NCI-H2107 treated with DMSO at 0.1 percent for 48 hours (cell line): ENCODE measurements at regions not wholly inside any gene's neighbourhood (a gene's known extent, or its start where the extent isn't known, plus 50 kb on each side); places are given as distances from the start of the nearest gene placed in this dataset.
A peak's percentile ranks its signal among the peaks of the same experiment; 100 is the strongest.
"Not testable (repeated sequence)": the region's sequence is repeated elsewhere in the genome, so short reads cannot be mapped to it uniquely, and the experiment has no call there.

ENCODE experiments used
- DNase-seq: peaks from one replicate; lab custom pipeline; 2025; ENCODE audit not compliant: unreplicated experiment; lab: John Stamatoyannopoulos, UW

DNA sequence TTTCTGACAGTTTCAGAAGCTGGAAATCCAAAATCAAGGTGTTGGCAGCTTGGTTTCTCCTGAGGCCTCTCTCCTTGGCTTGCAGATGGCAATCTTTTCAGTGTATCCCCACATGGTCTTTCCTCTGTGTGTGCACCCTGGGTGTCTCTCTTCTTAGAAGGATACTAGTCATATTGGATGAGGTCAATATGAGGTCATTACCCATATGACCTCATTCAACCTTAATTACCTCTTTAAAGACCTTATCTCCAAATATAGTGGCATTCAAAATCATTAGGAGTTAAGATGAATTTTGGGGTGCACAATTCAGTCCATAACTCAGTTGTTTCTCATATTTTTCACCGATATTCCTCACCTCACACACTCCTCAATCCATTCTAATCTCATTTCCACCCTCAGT, 92.4 kb upstream of the TGM3 start:
- no peak for DNase-seq

DNA sequence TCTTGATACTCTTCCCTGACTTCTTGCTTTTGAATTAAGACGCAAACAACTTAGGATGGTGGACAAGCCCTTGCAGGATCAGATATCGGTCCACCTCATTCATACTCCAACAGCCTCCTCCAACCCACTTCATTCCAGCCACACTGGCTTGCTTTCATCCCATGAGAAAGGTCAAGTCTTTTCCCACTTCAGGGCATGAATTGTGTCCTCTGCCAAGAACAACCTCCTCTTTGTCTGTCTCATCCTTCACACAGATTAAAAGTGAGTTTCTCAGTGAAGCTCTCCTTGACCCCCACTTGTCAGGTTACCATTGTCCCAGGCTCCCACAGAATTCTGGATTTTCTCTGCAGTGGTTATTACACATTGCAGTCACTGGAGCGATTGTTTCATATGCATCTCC, 91.8 kb upstream of the TGM3 start:
- DNase-seq: no peak

DNA sequence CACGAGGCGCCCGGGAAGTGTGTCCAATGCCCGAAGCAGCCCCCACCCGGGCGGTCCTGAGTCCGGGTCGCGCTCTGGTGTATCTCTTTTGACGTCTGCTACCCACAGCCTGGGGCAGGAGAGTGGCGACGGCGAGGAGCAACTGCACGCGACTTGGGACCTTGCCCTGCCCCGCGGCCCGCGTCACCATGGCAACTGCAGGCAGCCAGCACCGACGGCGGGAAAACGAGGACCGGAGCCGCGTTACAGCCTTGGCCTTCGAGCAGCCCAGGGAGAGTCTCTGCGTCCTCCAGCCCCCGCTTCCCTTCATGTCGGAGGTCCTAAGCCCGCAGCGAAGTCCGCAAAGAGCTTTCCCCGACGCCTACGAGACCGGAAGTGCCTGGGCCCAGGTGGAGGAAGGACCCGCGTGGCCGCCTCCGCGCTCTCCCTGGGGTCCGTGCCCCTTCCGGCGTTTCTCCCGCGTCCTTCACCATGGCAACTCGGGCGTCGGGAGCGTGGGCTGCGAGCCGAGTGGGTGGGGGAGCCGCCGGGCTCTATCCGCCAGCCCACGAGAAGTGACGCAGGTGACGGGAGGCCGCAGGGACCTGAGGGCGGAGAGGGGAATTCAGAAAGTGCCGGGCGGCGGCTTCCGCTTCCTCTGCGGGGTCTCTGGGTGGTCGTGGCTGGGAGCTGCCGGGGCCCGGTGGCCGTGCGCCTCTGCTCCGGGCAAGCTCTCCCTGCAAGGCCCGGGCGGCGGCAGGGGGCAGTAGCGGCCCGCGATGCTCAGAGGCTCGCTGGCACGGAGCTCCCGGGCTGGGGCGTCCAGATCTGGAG, 88.6 kb upstream of the TGM3 start:
- DNase-seq: no peak

DNA sequence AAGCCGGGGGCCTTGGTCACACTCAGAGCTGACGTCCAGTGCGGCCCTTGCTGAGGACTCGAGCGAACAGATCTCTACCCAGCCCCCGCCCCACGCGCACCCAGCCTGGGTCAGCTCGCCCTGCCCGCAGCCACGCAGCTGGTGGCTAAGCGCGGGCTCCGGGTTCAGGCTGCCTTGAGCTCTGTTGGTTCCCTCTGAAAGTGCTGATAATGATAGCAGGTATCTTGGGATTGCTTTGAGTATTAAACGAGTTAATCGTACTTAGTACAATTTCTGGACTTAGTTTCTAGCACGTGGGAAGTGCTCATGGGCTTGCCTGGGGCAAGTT, 88.1 kb upstream of the TGM3 start:
- DNase-seq: no peak

DNA sequence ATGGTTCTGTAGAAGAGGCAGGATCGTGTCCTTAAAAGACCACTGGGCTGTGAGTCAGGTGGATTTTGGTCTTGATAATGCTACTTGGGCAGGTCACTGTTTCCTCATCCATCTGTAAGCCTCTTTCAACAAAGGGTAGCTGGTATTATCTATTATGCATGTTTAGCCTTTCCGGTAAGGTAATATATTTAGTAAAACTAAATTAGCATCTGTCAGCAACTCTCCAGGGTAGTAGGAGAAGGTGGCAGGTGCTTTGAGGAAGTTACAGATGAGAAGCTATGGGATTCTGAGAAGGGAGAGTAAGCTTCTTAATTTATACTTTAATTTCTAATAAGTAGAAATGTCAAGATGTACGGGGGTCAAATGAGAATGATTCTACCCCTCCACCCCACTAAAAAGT, 86.9 kb upstream of the TGM3 start:
- no peak for DNase-seq

DNA sequence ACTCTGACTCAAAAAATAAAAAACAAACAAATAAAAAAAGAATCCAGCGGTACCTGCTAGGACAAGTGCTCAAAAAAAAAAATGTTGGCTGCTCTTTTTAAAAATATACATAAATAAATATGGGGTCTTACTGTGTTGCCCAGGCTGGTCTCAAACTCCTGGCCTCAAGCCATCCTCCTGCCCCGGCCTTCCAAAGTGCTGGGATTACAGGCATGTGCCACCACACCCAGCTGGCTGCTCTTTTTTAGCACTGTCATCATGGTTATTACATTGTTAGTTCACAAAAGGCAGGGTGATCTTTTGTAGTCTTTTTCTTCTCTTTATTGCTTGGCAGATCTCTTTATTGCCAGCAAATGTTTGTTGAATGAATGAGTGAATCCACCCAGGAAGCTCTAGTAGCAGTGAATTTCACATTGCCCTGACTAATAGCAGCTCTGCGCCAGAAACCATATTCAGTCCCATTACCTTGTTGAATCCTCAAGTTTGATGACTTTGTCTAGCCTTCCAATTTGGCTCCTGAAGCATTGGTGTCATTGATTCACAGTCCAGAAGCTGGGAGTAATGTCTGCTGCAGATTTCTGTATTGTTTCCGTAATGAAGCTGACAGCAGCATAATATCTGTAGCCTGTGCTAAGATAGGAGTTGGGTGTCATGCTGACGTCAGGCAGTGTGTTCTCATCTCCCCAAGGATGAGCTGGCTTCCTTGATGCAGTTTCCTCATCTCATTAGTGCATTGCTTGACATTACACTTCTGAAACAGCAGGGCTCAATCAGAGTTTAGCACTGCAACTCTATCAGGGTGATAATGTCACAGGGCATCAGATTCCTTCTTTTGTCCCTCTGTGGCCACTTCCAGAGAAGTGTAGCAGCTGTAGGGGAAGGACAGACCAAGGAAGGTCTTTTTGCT, 84.9 kb upstream of the TGM3 start:
- no peak for DNase-seq

DNA sequence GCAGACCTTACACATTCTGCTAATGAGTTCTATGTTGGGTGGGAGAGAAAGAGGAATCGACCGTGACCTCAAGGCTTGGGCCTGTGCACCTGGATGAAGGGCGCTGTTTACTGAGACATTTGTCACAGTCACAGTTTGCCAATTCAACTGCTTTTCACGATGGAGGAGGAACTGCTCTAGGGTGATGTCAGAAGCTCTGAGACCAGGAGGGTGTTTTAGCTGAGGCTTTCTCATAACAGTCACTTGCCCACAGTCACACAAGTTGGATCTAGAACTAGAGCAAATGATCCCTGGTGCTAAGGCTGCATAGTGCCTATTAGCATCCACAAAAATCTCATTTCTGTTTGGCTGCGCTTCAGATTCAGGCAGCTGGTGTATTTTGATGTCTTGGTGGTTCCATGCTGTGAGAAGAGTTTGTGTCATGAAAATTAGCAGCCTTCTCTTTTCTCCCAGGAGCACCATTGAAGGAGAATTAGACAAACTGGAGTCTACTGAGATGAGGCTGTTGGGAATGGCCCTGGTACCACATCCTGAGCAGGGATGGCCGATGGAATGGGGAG, 83.3 kb upstream of the TGM3 start:
- DNase-seq: no peak

DNA sequence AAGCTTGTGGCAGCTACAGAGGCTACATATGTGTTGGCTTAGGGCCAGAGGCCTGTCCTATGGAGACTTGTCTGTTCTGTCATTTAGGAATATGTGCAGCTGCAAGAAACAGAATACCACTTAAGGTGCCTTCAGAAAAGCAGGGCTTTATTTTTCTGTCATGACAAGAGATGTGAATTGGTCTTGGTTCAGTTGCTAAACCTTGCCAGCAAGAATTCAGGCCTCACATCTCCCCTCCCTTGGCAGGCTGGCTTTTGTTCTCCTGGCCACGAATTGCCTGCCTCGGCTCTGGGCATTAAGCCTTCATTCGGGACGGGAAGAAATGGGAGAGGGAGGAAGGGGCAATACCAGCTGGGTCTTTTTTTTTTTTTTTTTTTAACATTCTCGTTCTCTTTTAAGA, 82.4 kb upstream of the TGM3 start:
- no peak for DNase-seq

DNA sequence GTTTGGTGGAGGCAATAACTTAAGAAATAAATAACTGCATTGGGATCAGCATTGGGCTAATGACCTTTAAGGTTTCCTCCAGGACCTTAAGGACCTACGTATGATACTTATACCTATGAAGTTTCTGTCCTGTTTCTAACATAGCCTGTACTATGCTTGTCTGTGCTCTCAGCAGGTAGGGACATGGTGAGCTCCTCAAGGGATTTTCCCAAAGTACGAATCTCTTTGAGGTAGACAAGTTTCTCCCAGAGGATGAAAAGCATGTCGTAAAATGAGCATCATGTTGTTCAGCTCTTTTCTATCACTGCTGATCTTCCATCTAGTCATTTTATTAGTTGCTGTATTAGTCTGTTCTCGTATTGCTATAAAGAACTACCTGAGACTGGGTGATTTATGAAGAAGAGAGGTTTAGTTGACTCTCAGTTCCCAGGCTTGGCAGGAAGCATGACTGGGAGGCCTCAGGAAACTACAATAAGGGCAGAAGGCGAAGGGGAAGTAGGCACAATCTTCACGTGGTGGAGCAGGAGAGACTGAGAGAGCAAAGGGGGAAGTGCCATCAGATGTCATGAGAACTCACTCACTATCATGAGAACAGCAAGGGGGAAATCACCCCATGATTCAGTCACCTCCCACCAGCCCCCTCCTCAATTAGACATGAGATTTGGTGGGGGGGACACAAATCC, 77.8 kb upstream of the TGM3 start:
- no peak for DNase-seq

DNA sequence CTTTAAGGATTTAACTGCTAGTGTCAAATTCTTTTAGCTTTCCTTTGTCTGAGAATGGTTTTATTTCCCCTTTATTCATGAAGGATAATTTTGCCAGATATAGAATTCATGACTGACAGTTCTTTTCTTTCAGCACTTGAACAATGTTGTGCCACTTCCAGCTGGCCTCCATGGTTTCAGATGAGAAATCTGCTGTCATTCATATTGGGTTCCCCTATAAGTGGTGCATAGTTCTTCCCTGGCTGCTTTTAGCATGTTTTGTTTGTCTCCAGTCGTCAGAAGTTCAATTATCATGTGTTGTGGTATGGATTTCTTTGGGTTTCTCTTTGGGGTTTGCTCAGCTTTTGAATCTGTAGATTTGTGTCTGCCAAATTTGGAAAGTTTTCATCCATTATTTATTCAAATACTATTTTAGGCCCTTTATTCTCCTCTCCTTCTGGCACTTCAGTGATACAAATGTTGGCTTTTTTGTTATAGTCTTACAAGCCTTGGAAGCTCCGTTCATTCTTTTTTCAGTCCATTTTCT, 76.3 kb upstream of the TGM3 start:
- no peak for DNase-seq

DNA sequence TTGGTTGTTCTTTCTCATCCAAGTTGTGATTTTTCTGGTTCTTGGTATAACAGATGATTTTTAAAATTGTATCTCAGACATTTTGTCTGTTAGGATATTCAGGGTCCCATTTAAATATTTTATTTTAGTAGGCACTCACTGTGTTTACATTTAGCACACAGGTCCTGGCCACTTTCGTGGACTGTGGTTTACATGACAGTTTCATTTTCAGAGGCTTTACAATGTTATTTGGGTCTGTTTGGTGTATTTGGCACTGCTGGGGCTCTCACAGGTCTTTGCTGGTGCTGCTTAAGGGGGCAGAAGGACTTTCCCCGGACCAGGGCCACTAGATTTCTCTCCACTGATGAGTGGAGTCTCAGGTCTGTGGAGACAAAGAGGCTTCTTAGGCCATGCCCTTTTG, 75.5 kb upstream of the TGM3 start:
- no peak for DNase-seq

DNA sequence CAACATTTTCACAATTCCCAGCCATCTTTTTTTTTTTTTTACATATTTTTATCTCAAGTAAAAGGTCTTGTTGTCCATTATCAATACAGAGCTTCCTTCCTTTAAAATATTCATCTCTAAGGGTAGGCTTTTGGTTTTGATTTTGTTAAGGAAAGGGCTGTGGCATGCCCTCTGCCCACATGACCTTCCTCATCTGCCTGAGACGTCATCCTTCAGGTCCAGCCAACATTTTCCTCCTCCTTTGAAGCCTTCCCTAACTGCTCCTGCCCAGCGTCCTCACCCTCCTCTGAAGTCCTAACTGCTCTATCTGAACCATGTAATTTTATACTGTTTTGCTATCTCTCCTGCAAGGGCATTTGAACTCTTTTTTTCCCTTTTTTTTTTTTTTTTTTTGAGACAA, 73.9 kb upstream of the TGM3 start:
- DNase-seq: no peak

DNA sequence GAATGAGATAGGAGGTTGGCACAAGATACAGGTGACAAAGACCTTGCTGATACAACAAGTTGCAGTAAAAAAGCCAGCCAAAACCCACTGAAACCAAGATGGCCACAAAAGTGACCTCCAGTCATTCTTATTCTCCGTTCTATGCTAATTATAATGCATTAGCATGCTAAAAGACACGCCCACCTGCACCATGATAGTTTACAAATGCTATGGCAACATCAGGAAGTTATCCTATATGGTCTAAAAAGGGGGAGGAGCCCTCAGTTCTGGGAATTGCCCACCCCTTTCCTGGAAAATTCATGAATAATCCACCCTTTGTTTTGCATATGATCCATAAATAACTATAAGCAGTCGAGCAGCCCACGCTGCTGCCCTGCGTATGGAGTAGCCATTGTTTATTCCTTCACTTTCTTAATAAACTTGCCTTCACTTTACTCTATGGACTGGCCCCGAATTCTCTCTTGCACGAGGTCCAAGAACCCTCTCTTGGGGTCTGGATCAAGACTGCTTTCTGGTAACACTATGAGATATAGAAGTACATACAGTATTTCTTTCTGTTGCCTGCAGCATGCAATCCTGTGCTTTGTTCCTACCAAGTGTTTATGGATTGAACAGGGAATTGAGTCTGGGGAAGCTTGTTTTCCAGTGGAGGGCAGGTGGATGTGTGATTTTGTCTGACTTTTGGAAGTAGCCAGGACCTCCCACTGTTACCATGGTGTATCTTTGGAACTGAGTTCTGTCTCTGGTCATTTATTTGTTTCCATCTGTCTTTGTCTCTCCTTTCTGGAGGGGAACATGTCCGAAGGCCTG, 72.0 kb upstream of the TGM3 start:
- no peak for DNase-seq

DNA sequence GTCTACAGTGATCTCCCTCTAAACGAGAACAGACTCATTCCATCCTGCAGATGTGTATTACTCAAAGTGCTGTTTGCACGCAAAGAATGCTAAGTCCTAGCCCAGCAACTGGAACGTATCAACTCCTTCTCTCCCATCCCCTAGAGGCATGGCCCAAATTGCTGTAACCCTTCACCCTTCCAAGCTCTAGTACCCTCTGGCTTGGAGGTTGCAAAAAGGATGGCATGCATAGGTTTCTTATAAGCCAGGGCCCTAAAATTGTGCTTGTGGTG, 71.5 kb upstream of the TGM3 start:
- no peak for DNase-seq

DNA sequence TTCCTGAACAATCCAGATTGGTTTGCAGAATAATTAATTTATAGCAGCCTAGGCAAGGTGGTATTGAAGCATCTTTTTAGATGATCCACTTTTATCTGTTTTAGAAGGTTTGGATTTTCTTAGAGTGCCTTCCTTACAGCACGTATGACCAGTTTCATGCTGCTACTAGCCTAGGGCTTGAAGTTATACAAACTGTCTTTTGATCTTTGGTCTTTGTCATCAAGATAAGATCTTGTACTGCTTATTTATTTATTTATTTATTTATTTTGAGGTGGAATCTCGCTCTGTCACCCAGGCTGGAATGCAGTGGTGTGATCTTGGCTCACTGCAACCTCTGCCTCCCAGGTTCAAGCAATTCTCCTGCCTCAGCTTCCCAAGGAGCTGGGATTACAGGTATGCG, 68.5 kb upstream of the TGM3 start:
- DNase-seq: not testable (repeated sequence)

DNA sequence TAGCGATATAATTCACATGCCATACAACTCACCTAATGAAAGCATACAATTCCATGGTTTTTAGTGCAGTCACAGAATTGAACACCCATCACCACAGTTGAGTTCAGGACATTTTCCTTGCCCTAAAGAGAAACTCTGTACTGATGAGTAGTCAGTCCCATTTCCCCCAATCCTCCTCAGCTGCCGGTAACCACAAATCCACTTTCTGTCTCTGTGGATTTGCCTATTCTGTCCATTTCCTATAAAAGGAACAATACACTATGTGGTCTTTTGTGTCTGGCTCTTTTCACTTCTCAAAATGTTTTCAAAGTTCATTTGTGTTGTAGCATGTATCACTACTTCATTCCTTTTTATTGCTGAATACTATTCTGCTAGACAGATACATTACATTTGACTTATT, 67.9 kb upstream of the TGM3 start:
- no peak for DNase-seq

DNA sequence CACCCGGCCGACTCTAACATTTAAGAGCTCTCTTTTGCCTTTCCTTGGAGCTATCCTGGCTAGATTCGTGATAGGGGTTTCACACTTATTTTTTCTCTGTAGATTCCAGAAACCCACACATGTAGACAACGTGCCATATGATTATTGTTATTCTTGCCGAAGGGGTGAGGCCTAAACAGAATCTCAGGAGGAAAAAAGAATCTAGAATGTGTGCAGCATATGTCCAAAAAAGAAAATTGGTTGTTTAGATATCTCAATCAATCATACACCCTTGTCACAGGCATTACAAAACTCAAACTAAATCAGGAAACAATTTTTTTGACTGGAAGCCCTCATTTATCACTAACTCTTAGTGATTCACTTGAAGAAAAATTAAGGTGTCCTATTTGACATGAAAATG, 66.9 kb upstream of the TGM3 start:
- no peak for DNase-seq

DNA sequence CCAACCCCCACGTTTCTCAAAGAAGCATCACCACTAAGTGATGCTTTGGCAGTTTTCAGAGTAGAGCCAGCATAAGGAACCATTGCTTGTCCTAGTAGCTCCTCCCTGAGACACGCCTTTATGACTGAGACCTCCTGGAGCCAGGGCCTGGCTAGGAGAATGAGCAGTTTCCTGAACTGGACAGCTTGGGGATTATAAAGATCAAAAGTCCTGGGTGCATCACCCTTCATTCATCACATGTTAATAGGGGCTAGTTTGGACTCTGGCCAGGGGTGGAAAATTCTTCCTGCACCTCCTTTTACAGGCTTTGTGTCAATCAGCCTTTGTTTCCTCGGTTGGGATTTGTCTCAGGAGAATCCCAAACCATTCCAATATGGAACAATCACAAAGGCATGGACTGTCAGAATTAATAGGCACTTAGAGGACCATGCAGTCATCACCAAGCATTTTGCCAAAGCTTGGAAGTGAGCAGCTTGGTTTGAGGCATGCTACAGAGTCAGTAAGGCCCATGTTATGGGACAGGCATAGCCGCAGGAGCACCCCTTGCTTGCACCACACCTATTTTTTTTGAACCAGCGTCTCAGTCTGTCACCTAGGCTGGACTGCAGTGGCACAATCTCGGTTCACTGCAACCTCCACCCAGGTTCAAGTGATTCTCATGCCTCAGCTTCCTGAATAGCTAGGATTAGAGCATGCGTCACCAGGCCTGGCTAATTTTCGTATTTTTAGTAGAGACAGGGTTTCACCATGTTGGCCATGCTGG, 64.9 kb upstream of the TGM3 start:
- no peak for DNase-seq

DNA sequence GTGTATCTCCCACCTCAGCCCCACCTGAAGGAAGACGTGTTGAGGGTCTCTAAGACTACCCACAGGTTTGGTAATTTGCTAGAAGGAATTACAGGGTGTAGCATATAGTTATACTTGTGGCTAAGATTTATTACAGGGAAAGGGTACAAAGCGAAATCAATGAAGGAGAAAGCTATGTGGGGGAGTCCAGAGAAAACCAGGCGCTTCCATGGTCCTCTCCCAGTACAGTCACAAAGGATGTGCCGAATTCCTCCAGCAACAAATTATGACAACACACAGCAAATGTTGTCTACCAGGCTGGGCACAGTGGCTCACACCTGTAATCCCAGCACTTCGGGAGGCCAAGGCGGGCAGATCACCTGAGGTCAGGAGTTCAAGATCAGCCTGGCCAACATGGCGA, 64.1 kb upstream of the TGM3 start:
- no peak for DNase-seq

DNA sequence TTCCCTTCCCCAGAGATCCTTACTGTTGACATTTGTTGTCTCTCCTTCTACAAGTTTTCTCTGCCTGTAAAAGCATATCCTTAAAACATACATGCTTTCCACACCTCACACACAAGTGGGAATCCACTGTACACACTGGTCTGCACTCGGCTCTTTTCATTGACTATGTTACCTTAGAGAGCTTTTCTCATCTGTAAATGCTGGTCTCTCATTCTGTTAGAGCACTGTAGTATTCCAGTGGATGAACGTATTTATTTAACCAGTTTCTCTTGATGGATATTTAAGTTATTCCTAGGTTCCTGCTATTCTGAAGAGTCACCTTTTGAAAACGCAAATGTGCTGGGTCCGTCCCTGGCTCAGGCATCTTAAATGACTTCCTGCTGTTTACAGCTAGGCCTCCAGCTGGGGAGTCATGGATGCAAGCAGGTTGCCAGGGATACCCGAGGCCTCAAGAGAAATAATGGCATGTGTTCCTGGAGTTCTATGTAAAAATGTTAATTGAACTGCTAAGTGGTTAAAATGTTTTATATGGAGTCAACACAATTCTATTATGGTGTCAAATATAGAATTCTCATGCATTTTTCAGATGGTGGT, 61.1 kb upstream of the TGM3 start:
- DNase-seq: peak; percentile 72
